GM12873 (cell line): ENCODE measurements at regions not wholly inside any gene's neighbourhood (a gene's known extent, or its start where the extent isn't known, plus 50 kb on each side); places are given as distances from the start of the nearest gene placed in this dataset.

ENCODE experiments used
- TF ChIP-seq, protein P1 (sequence below): IDR thresholded peaks from 2 replicates; pipeline ENCODE4 v1.5.1; 2012; ENCODE audit warnings: low read depth, mild to moderate bottlenecking, moderate library complexity, low read length, control low read depth; ENCODE audit not compliant: insufficient read depth; ENCODE audit errors: missing control alignments

DNA sequence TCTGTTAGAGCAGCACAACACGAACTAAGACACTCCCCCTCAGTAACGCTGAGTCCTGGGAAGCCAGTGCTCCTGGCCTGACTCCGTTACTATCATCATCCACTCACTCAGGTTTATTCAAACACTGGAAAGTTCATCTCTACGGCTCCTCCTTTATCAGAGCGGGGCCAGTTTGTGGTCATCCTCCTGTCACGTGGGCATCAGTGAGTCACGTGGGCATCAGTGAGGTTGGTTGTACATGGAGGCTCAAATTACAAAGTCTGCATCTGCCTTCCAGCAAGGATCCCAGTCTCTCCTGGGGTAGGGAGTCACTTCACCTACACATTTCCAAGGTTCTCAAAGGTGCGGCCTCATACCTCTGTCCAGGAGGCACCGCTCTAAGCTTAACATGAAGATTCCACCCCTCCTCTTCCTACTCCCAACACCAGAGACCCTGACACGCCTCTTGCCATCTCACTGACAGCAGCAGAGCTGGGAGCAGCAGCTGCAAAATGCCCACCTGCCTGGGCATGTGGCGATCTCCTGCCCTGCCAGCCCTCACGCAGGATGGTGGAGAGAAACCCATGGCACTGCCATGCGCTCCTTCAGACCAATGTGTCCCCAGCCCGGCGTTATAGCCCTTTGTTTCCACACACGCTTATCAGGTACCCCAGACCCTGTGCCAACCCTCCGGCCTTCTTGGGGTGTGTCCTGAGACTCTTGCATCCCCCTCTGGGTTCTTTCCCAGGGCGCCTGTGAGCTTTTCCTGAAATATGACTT, 99.2 kb upstream of the PTPRM start:
- TF ChIP-seq, protein P1, sequence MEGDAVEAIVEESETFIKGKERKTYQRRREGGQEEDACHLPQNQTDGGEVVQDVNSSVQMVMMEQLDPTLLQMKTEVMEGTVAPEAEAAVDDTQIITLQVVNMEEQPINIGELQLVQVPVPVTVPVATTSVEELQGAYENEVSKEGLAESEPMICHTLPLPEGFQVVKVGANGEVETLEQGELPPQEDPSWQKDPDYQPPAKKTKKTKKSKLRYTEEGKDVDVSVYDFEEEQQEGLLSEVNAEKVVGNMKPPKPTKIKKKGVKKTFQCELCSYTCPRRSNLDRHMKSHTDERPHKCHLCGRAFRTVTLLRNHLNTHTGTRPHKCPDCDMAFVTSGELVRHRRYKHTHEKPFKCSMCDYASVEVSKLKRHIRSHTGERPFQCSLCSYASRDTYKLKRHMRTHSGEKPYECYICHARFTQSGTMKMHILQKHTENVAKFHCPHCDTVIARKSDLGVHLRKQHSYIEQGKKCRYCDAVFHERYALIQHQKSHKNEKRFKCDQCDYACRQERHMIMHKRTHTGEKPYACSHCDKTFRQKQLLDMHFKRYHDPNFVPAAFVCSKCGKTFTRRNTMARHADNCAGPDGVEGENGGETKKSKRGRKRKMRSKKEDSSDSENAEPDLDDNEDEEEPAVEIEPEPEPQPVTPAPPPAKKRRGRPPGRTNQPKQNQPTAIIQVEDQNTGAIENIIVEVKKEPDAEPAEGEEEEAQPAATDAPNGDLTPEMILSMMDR = no peak

DNA sequence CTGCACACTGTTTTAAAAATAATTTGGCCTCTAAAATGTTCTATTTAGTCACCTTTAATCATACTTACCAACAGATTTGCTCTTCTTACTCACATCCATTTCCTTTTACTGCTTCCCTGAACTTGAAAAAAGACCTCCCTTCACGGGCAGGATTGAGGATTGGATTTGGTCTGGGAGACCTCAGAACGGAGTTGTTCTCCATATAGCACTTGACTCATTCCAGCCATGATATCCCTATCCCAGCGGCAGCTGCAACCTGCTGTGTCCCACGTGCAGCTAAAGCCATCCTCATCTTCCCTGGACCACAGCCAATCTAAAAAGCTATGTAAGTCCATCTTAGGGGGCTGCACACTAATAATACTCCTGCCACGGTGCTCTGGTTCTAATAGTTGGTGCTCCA, 97.0 kb upstream of the PTPRM start:
- TF ChIP-seq, protein P1 = no peak

DNA sequence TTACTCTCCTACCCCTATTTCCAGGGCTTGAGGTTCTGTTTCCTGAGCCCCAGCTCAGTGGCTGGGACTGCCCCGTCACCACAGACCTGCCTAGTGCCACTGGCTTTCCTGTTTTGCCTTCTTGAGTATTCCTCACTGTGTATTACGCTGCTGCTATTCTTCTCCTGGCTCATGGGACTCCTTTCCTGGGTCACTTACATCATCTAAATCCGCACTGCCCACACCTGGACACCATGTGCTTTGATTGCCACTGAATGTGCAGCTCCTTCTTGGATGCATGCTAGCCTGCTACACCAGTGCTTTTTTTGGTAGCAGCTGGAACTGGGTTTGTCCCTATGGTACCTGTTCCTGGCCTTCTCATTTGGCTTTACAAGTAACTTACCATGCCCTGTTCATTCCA, 96.6 kb upstream of the PTPRM start:
- TF ChIP-seq, protein P1 = no peak

DNA sequence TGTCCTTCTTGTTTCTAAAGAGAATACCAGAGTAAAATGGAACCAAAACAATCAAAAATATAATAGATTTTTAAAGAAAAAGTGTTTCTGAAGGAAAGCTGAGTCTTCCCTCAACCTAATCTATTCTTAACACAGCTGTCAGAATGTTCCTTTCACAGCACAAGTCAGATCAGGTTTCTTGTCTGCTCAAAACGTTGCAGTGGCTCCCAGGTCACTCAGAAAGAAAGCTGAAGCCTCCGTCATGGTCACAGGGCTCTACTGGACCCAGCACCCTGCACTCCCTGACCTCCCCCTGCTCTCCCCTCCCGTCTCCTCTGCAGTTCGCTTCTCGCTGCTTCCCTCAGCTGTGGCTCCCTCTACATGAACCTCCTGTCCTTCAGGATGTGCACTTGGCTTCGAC, 90.7 kb upstream of the PTPRM start:
- TF ChIP-seq, protein P1 = no peak

DNA sequence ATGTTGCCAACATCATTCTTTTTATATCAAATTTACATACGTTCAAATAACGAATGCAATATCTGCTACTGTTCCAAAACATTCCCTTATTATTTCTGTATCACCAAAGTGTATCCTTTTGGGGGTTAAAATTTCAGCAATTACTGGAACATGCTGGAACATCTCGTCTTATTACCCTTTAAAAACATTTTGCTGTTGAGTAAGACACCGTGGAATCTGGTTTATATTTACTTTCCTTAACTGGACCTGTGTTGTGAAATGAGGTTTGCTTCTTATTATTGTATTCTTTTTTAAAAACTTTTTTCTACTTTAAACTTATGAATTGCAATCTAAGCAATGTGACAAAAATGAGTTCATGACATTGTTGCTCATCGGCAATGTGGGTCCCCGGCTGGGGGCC, 87.4 kb upstream of the PTPRM start:
- TF ChIP-seq, protein P1 = no peak

DNA sequence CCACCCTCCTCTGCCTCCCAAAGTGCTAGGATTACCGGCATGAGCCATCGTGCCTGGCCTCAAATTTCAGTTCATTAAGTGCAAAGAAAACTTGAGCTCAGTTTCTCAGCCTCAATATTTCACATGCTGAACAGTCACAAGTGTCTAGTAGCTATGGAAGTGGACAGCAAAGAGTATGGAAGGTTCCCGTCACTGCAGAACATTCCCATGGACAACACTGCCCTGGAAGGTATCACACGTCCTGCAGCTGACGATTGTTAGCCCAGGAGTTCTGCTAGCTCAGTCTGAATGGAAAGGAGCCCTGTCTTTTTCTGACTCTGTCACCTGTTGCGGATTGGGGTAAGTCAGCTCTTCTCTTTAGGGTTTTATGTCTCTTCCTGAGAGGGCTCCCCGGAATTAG, 86.2 kb upstream of the PTPRM start:
- TF ChIP-seq, protein P1 = no peak

DNA sequence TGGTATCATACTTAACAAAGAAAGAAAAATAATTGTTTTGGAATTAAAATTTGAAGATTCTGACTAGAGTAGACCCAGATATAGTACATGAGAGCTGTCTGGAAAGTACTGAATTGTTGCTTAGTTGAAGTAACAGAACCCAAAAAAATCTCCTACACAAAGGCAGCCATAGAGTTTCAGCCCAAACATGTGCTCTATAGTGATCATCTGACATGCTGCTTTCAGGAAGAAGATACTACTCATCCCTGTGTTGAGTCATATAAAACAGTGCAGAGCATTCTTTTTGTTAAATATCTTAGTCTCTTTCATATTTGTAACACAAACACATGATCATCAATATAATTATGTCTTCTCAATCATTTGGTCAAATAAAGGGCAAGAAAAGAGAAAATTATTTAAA, 84.8 kb upstream of the PTPRM start:
- TF ChIP-seq, protein P1 = no peak
